Activated B cell treated with CpG ODN at 0.5 μM for 24 hours (primary cell): ENCODE measurements at regions not wholly inside any gene's neighbourhood (a gene's known extent, or its start where the extent isn't known, plus 50 kb on each side); places are given as distances from the start of the nearest gene placed in this dataset.

Source experiments
- ATAC-seq: fragments of 200-7000 bp; cut with Tn5 transposase; one replicate; pipeline ENCODE4 v1.10.0; 2021; ENCODE audit warnings: low read depth, mild to moderate bottlenecking, moderate library complexity
- CTCF ChIA-PET: fragments of 350-600 bp; sonication (Branson Sonifier 250); formaldehyde crosslinking; loops from one replicate; lab custom pipeline; 2021; ENCODE audit warnings: antibody characterized with exemption; lab: Charles Lee
- POLR2A ChIA-PET: fragments of 350-600 bp; sonication (Branson Sonifier 250); formaldehyde crosslinking; loops from one replicate; lab custom pipeline; 2021; ENCODE audit warnings: antibody characterized with exemption; lab: Charles Lee
- DNase-seq: peaks from one replicate; pipeline ENCODE4 v3.0.0; 2022
- H3K27ac Mint-ChIP-seq: one replicate; pipeline ENCODE4 v1.8.0; 2020; ENCODE audit warnings: mixed read lengths
- H3K27me3 Mint-ChIP-seq: one replicate; pipeline ENCODE4 v1.8.0; 2021; ENCODE audit warnings: mixed read lengths
- H3K36me3 Mint-ChIP-seq: one replicate; pipeline ENCODE4 v1.8.0; 2021; ENCODE audit warnings: low read depth, mixed read lengths
- H3K4me1 Mint-ChIP-seq: one replicate; pipeline ENCODE4 v1.8.0; 2021; ENCODE audit warnings: mixed read lengths
- H3K4me3 Mint-ChIP-seq: one replicate; pipeline ENCODE4 v1.8.0; 2020; ENCODE audit warnings: mild to moderate bottlenecking, mixed read lengths
- H3K9me3 Mint-ChIP-seq: one replicate; pipeline ENCODE4 v1.8.0; 2020; ENCODE audit warnings: mixed read lengths
- CTCF ChIP-seq: fragments of 200-600 bp; IDR thresholded peaks from one replicate; pipeline ENCODE4 v1.8.0; 2022; ENCODE audit warnings: antibody characterized with exemption, mild to moderate bottlenecking
- intact Hi-C: fragments of 100-400 bp; cut with micrococcal nuclease; formaldehyde crosslinking; loops from one replicate; pipeline ENCODE4 v1.15.1; 2024

- peaks cover 6% of the 10 kb centered on the region for H3K9me3 Mint-ChIP-seq
- H3K4me3 Mint-ChIP-seq, result no peak overlapping the region
- DNase-seq (no peak), ATAC-seq (no peak)
- H3K27me3 Mint-ChIP-seq, result no peaks in the 10 kb centered on the region
- H3K27ac Mint-ChIP-seq, result no peak overlapping the region
- intact Hi-C loops, result no loop called here
- no peaks in the 10 kb centered on the region for H3K4me1 Mint-ChIP-seq
- H3K36me3 Mint-ChIP-seq, result no peaks in the 10 kb centered on the region
- ChIA-PET CTCF (no interaction called here), POLR2A (no interaction called here)
- TF ChIP-seq CTCF, result no peak
Measured at GRCh38 chr2:129654331-129654730, 325.1 kb upstream of the RAB6C start.

GRCh38 chr2:129656081-129656598, 323.3 kb upstream of the RAB6C start:
- Mint-ChIP-seq H3K27ac (no peak overlapping the region), H3K9me3 (peaks cover 8% of the 10 kb centered on the region), H3K36me3 (no peaks in the 10 kb centered on the region), H3K4me1 (no peaks in the 10 kb centered on the region), H3K27me3 (no peaks in the 10 kb centered on the region), H3K4me3 (no peak overlapping the region)
- ATAC-seq (no peak), DNase-seq (no peak)
- CTCF ChIA-PET, result no interaction called here
- no peak for TF ChIP-seq CTCF
- POLR2A ChIA-PET, result no interaction called here
- intact Hi-C loops, result no loop called here

GRCh38 chr2:129658430-129658829, 321.0 kb upstream of the RAB6C start:
- CTCF ChIA-PET, result no interaction called here
- Mint-ChIP-seq H3K27ac (no peak overlapping the region), H3K27me3 (peaks cover 2% of the 10 kb centered on the region), H3K4me1 (no peaks in the 10 kb centered on the region), H3K36me3 (no peaks in the 10 kb centered on the region), H3K4me3 (no peak overlapping the region), H3K9me3 (peaks cover 8% of the 10 kb centered on the region)
- DNase-seq, result no peak
- ATAC-seq, result no peak
- POLR2A ChIA-PET, result no interaction called here
- intact Hi-C loops, result no loop called here
- TF ChIP-seq CTCF, result no peak

- POLR2A ChIA-PET, result no interaction called here
Measured at GRCh38 chr2:129661935-129662334, 317.5 kb upstream of the RAB6C start.

GRCh38 chr2:129667577-129667976, 311.9 kb upstream of the RAB6C start:
- Mint-ChIP-seq H3K36me3 (no peaks in the 10 kb centered on the region), H3K27ac (no peak overlapping the region), H3K27me3 (peaks cover 2% of the 10 kb centered on the region), H3K9me3 (no peaks in the 10 kb centered on the region), H3K4me3 (no peak overlapping the region), H3K4me1 (no peaks in the 10 kb centered on the region)
- ATAC-seq, result no peak
- DNase-seq, result no peak
- ChIA-PET POLR2A (no interaction called here), CTCF (no interaction called here)
- no peak for TF ChIP-seq CTCF
- intact Hi-C loops, result no loop called here

More at GRCh38 chr2:129661935-129662334, 317.5 kb upstream of the RAB6C start:
- intact Hi-C loops, result no loop called here
- Mint-ChIP-seq H3K27me3 (peaks cover 2% of the 10 kb centered on the region), H3K4me1 (no peaks in the 10 kb centered on the region), H3K9me3 (peaks cover 8% of the 10 kb centered on the region), H3K4me3 (no peak overlapping the region), H3K27ac (no peak overlapping the region), H3K36me3 (no peaks in the 10 kb centered on the region)
- TF ChIP-seq CTCF, result no peak
- CTCF ChIA-PET, result no interaction called here
- DNase-seq (no peak), ATAC-seq (no peak)
